HEK293T (cell line): ENCODE measurements at regions not wholly inside any gene's neighbourhood (a gene's known extent, or its start where the extent isn't known, plus 50 kb on each side); places are given as distances from the start of the nearest gene placed in this dataset.

ENCODE experiments used
- BHLHE40 ChIP-seq: fragments of 450-650 bp; IDR thresholded peaks from 2 replicates; pipeline ENCODE4 v1.6.1; 2016; ENCODE audit warnings: mild to moderate bottlenecking, moderate library complexity, borderline replicate concordance
- CTBP1 ChIP-seq: fragments of 450-650 bp; IDR thresholded peaks from 2 replicates; pipeline ENCODE4 v1.6.1; 2016; ENCODE audit warnings: borderline replicate concordance
- ELF4 ChIP-seq: fragments of 450-650 bp; IDR thresholded peaks from 2 replicates; pipeline ENCODE4 v1.6.1; 2017; ENCODE audit warnings: antibody characterized with exemption
- FOXA1 ChIP-seq: fragments of 450-650 bp; IDR thresholded peaks from 2 replicates; pipeline ENCODE4 v1.6.1; 2016; ENCODE audit warnings: mild to moderate bottlenecking
- FOXK2 ChIP-seq: fragments of 450-650 bp; IDR thresholded peaks from 2 replicates; pipeline ENCODE4 v1.6.1; 2016; ENCODE audit warnings: mild to moderate bottlenecking
- FOXM1 ChIP-seq: fragments of 450-650 bp; IDR thresholded peaks from 2 replicates; pipeline ENCODE4 v1.6.1; 2017; ENCODE audit warnings: mild to moderate bottlenecking, borderline replicate concordance
- LEF1 ChIP-seq: fragments of 450-650 bp; IDR thresholded peaks from 2 replicates; pipeline ENCODE4 v1.6.1; 2017; ENCODE audit warnings: mild to moderate bottlenecking, borderline replicate concordance
- NFRKB ChIP-seq: fragments of 450-650 bp; IDR thresholded peaks from 2 replicates; pipeline ENCODE4 v1.6.1; 2016; ENCODE audit warnings: mild to moderate bottlenecking, moderate library complexity
- SP1 ChIP-seq: fragments of 450-650 bp; IDR thresholded peaks from 2 replicates; pipeline ENCODE4 v1.6.1; 2017
- SUZ12 ChIP-seq: fragments of 450-650 bp; IDR thresholded peaks from 2 replicates; pipeline ENCODE4 v1.6.1; 2016; ENCODE audit warnings: mild to moderate bottlenecking
- TARDBP ChIP-seq: fragments of 450-650 bp; IDR thresholded peaks from 2 replicates; pipeline ENCODE4 v1.6.1; 2016
- ZNF384 ChIP-seq: fragments of 450-650 bp; IDR thresholded peaks from 2 replicates; pipeline ENCODE4 v1.6.1; 2016
- TF ChIP-seq, protein P1 (sequence below): fragments of 450-650 bp; IDR thresholded peaks from 2 replicates; pipeline ENCODE4 v1.6.1; 2016

- TF ChIP-seq CTBP1 (no peak), SP1 (no peak), FOXM1 (no peak), FOXK2 (no peak), ELF4 (no peak), SUZ12 (no peak), TARDBP (no peak), LEF1 (no peak), NFRKB (no peak), ZNF384 (no peak), FOXA1 (no peak), BHLHE40 (no peak)
- TF ChIP-seq, protein P1, sequence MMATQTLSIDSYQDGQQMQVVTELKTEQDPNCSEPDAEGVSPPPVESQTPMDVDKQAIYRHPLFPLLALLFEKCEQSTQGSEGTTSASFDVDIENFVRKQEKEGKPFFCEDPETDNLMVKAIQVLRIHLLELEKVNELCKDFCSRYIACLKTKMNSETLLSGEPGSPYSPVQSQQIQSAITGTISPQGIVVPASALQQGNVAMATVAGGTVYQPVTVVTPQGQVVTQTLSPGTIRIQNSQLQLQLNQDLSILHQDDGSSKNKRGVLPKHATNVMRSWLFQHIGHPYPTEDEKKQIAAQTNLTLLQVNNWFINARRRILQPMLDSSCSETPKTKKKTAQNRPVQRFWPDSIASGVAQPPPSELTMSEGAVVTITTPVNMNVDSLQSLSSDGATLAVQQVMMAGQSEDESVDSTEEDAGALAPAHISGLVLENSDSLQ: no peak
These were observed 309.6 kb upstream of the DDX53 start for GRCh38 chrX:22690116-22690515.
